H1 (cell line): ENCODE measurements at regions not wholly inside any gene's neighbourhood (a gene's known extent, or its start where the extent isn't known, plus 50 kb on each side); places are given as distances from the start of the nearest gene placed in this dataset.

Experiments used
- CREB1 ChIP-seq: IDR thresholded peaks from 2 replicates; pipeline ENCODE4 v1.6.1; 2012; ENCODE audit warnings: inconsistent platforms
- SIX5 ChIP-seq: IDR thresholded peaks from 2 replicates; pipeline ENCODE4 v1.6.1; 2011; ENCODE audit warnings: mild to moderate bottlenecking, low read depth, low read length
- TAF7 ChIP-seq: optimal IDR thresholded peaks from 2 replicates; pipeline ENCODE3; 2011; ENCODE audit warnings: low read depth, mild to moderate bottlenecking, inconsistent platforms, low read length, moderate library complexity, borderline replicate concordance
- TF ChIP-seq, protein P1 (sequence below): IDR thresholded peaks from 2 replicates; pipeline ENCODE4 v1.6.1; 2011; ENCODE audit warnings: low read depth, mild to moderate bottlenecking, low read length; ENCODE audit not compliant: insufficient read depth

DNA sequence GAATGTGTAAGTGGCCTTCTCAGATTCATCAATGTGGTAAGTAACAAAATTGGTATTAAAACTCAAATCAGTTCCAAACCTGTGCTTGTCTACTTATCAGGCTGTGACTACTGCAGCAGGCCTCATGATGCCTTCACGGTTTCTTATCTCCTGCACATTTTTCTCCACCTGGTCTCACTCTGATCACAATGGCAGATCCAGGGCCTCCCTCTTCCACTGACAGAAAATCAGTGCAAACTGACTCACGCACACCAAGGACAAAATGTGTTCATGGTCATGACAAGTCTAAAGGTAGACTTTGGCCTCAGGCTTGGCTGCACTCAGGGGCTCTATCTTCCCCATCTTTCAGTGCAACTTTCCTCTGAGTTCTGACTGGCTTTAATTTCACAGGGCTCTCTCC is 56.7 kb upstream of the ATP1A1 start (continued):
- TF ChIP-seq, protein P1, sequence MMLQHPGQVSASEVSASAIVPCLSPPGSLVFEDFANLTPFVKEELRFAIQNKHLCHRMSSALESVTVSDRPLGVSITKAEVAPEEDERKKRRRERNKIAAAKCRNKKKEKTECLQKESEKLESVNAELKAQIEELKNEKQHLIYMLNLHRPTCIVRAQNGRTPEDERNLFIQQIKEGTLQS = no peak
- no peak for TF ChIP-seq TAF7
- no peak for TF ChIP-seq CREB1
- no peak for TF ChIP-seq SIX5
